ENCODE measurements at regions not wholly inside any gene's neighbourhood (a gene's known extent, or its start where the extent isn't known, plus 50 kb on each side); places are given as distances from the start of the nearest gene placed in this dataset.

DNA sequence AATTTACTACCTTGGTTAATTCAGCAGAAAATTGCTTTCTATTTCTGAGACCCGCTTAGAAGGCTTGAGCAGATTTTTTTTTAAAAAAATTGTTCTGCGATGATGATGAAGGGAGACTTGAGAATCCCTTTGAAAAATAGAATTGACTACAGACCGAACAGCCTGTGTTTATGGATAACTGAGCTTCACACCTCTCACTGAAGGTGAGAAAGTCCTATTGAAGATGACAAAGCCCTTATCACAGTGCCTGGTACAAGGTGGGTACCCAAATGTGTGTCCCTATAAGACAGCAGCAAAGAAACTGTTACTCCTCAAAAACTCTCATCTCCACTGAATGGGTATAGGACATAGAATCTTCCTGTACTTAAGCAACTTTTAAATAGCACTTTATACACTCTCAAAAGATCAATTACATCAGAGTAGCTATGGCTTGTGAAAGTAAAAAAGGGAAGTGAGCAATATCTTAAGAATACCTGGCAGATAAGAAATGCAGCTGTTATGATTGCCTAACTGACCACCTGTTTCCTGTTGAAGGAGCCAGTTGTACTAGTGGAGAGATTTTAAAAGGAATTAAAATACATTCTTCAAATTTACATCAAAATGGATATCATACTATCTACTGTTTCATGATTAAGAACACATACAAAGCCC, 419.7 kb downstream of the CHSY3 start (continued):
- TF ChIP-seq RXRA (IDR thresholded peaks at IDR 0.05; ENCODE audit: insufficient read depth, low read depth, low read length) (no peak), POLR2A (IDR thresholded peaks at IDR 0.05; ENCODE audit: control extremely low read depth in 1 of 2, low read depth in 2 of 2, low read length in 2 of 2) (no peak), KDM1A (IDR thresholded peaks at IDR 0.05; ENCODE audit: borderline replicate concordance, low read length) (no peak), SP4 (IDR thresholded peaks at IDR 0.05; ENCODE audit: low read length) (no peak), HDAC2 (IDR thresholded peaks at IDR 0.05; ENCODE audit: borderline replicate concordance in 1 of 2, low read depth in 2 of 2, low read length in 2 of 2) (no peak)

Measured in H1 (cell line).